Breast epithelium (tissue), 4 donors: ENCODE measurements at regions not wholly inside any gene's neighbourhood (a gene's known extent, or its start where the extent isn't known, plus 50 kb on each side); places are given as distances from the start of the nearest gene placed in this dataset.
A peak's percentile ranks its signal among the peaks of the same experiment; 100 is the strongest.

Source experiments
- DNase-seq, 2 donors: peaks; one replicate each; pipeline ENCODE4 v3.0.0-alpha.2; 2019; ENCODE audit warnings: low spot score in 2 of 2
- H3K27ac ChIP-seq, 2 donors: fragments of 200-600 bp; sonication (generic) in 1 of 2; one replicate each; pipeline ENCODE4 v1.5.1; 2016 to 2019; ENCODE audit warnings: mild to moderate bottlenecking in 1 of 2
- H3K27me3 ChIP-seq, 2 donors: fragments of 200-600 bp; sonication (generic) in 1 of 2; one replicate each; pipeline versions ENCODE4 v1.5.1 to v1.6.0; 2017 to 2019; ENCODE audit warnings: control low read depth in 1 of 2, mild to moderate bottlenecking in 1 of 2
- H3K36me3 ChIP-seq: fragments of 200-600 bp; one replicate; pipeline ENCODE4 v1.5.1; 2019
- H3K4me1 ChIP-seq, 2 donors: fragments of 200-600 bp; sonication (generic); one replicate each; pipeline ENCODE4 v1.5.1; 2016 to 2019; ENCODE audit warnings: control low read depth in 1 of 2
- H3K4me3 ChIP-seq, 3 donors: fragments of 200-600 bp; sonication (generic); 1 replicate in 2 of 3; 2 replicates in 1 of 3; pipeline ENCODE4 v1.5.1; 2016 to 2019; ENCODE audit warnings: mild to moderate bottlenecking in 3 of 3, moderate library complexity in 2 of 3
- H3K9me3 ChIP-seq, 2 donors: fragments of 200-600 bp; sonication (generic) in 1 of 2; one replicate each; pipeline ENCODE4 v1.5.1; 2016 to 2019; ENCODE audit warnings: control low read depth in 1 of 2
- CTCF ChIP-seq, 3 donors: fragments of 450-650 bp; IDR thresholded peaks; one replicate each; pipeline ENCODE4 v1.5.1; 2016 to 2017; ENCODE audit warnings: antibody characterized with exemption in 3 of 3, mild to moderate bottlenecking in 3 of 3, moderate library complexity in 3 of 3
- POLR2A ChIP-seq: fragments of 450-650 bp; IDR thresholded peaks from one replicate; pipeline ENCODE4 v1.6.1; 2016; ENCODE audit warnings: antibody characterized with exemption, mild to moderate bottlenecking, moderate library complexity
- POLR2AphosphoS5 ChIP-seq, 3 donors: sonication (generic); formaldehyde crosslinking; IDR thresholded peaks; one replicate each; pipeline ENCODE4 v1.6.1; 2017; ENCODE audit warnings: antibody characterized with exemption in 3 of 3
- intact Hi-C: fragments of 100-400 bp; cut with DNase I; formaldehyde crosslinking; loops from one replicate; pipeline ENCODE4 v1.15.1; 2023; ENCODE audit warnings: low total_unique reads

DNA sequence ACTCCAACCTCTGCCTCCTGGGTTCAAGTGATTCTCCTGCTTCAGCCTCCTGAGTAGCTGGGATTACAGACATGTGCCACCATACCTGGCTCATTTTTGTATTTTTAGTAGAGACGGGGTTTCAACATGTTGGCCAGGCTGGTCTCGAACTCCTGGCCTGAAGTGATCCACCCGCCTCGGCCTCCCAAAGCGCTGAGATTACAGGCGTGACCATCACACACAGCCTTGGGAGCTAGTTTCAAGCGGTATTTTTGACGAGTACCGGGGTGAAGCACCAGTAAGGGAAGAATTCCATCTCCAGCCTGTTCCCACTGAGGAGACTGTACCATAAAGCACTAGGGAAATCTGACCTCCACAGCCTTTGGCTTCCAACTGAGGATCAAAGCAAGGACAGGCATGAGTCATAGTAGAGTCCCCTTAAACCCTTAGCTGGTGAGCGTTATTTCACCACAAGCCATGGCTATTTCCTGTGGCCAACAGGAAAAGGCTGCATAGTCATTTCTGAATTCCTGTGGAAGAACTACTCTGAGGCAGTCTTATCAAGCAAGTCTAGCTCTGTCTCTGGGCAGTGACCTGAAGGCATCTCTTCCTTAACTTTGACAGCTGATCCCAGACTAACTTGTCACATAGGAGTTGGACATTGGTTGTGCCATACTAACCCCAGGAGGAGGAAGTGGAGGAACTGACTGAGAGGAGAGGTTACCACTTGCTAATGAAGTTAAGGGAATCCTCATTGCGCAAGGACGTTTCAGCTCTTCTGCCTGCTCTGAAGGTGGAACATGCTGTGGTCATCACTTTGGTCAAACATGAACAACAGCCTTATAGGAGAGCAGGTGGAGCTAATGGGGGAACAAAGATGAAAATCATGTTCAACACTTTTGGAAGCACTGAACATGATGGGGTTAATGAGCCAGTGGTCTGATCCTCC, 85.8 kb upstream of the DMRT1 start:
- no peaks in the 10 kb centered on the region for H3K27me3 ChIP-seq
- TF ChIP-seq CTCF (IDR thresholded peaks at IDR 0.05) = no peak
- TF ChIP-seq POLR2AphosphoS5 (IDR thresholded peaks at IDR 0.05) = no peak
- no peak for TF ChIP-seq POLR2A

GRCh38 chr9:757246-757881, 84.1 kb upstream of the DMRT1 start:
- Histone ChIP-seq H3K36me3 (no peaks in the 10 kb centered on the region), H3K9me3 (no peaks in the 10 kb centered on the region), H3K4me3 (no peak overlapping the region), H3K27ac (no peak overlapping the region), H3K4me1 (no peaks in the 10 kb centered on the region), H3K27me3 (no peaks in the 10 kb centered on the region)
- TF ChIP-seq CTCF (IDR thresholded peaks at IDR 0.05) (peak; percentile 16 to 48 (median 23)), POLR2A (no peak)
- intact Hi-C loops = loop anchor here (10.0 kb wide), 1 partner anchor 63 kb away; no protein-coding TSS in a partner anchor
- no peak for DNase-seq

More for the DNA sequence above, 85.8 kb upstream of the DMRT1 start:
- peaks cover 3 to 5% of the 10 kb centered on the region in 2 donors for H3K4me1 ChIP-seq
- H3K4me3 ChIP-seq = no peak overlapping the region
- H3K27ac ChIP-seq = no peak overlapping the region
- no peaks in the 10 kb centered on the region for H3K9me3 ChIP-seq
- H3K36me3 ChIP-seq = no peaks in the 10 kb centered on the region
- DNase-seq = no peak
- intact Hi-C loops = loop anchor here (10.0 kb wide), 1 partner anchor 61 kb away; no protein-coding TSS in a partner anchor

- H3K4me3 ChIP-seq = no peak overlapping the region
- H3K27me3 ChIP-seq = no peaks in the 10 kb centered on the region
- H3K27ac ChIP-seq = no peak overlapping the region
- H3K36me3 ChIP-seq = no peaks in the 10 kb centered on the region
- TF ChIP-seq CTCF (IDR thresholded peaks at IDR 0.05) (no peak), POLR2AphosphoS5 (IDR thresholded peaks at IDR 0.05) (no peak), POLR2A (no peak)
- H3K9me3 ChIP-seq = no peaks in the 10 kb centered on the region
- intact Hi-C loops = loop anchor here (10.0 kb wide), 1 partner anchor 63 kb away; no protein-coding TSS in a partner anchor
- H3K4me1 ChIP-seq = no peaks in the 10 kb centered on the region
- no peak for DNase-seq
Measured at GRCh38 chr9:758146-758545, 83.4 kb upstream of the DMRT1 start.

DNA sequence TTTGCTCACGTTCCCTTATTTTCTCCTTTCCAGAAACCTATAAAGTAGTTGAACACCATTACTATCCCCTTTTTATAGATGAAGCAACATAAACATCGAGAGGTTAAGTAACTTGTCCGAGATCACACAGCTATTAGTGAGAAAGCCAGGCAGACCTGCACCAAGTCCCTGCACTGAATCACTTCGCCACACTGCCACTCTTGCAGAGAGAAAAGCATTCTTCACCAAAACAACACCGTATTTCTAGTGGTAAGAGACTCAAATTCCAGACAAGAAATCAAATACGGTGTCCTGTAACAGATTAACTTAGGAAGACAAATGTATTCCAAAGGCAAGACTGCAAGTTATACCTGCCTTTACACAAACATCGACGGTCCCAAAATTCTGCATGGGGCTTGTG, 82.0 kb upstream of the DMRT1 start:
- TF ChIP-seq POLR2A = no peak
- no peak for TF ChIP-seq CTCF (IDR thresholded peaks at IDR 0.05)
- TF ChIP-seq POLR2AphosphoS5 (IDR thresholded peaks at IDR 0.05) = no peak
- intact Hi-C loops = loop anchor here (10.0 kb wide), 1 partner anchor 65 kb away; no protein-coding TSS in a partner anchor
- Histone ChIP-seq H3K9me3 (no peaks in the 10 kb centered on the region), H3K27ac (no peak overlapping the region), H3K36me3 (no peaks in the 10 kb centered on the region), H3K4me1 (no peaks in the 10 kb centered on the region), H3K27me3 (no peaks in the 10 kb centered on the region), H3K4me3 (no peak overlapping the region)
- no peak for DNase-seq
